ENCODE measurements at regions not wholly inside any gene's neighbourhood (a gene's known extent, or its start where the extent isn't known, plus 50 kb on each side); places are given as distances from the start of the nearest gene placed in this dataset.

DNA sequence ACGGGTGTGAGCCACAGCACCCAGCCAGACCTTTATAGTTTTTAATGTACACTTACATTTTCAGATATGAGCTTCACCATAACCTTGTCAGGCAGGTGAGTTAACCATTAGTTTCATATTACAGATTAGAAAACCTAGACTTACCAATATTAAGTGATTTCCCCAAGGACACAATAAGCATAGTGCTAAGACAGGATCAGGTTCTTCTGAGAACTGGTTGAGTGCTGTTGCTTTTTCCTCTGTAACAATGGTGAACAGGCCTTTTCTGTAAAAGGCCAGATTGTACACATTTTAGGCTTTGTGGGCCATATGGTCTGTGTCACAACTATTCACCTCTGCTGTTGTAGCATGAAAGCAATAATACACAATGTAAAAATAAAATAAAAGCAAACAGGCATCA is 332.0 kb downstream of the PIK3C3 start:
- TF ChIP-seq CTCF (conservative IDR thresholded peaks at IDR 0.05 in 1 of 2, IDR thresholded peaks at IDR 0.05 in 1 of 2; ENCODE audit: low read depth in 1 of 2, low read length in 2 of 2) (no peak), EZH2 (IDR thresholded peaks at IDR 0.05; ENCODE audit: low read length, missing control alignments) (no peak)

Data from fibroblast of lung (primary cell).